Activated T-cell treated with anti-CD3 and anti-CD28 coated beads, Interleukin-2, amount 50 U/mL, for 4 hours (primary cell): ENCODE measurements at regions not wholly inside any gene's neighbourhood (a gene's known extent, or its start where the extent isn't known, plus 50 kb on each side); places are given as distances from the start of the nearest gene placed in this dataset.

Experiments
- ATAC-seq, 2 donors: fragments of 200-7000 bp; cut with Tn5 transposase; one replicate each; pipeline ENCODE4 v1.10.0; 2021
- DNase-seq: peaks from one replicate; pipeline ENCODE4 v3.0.0-alpha.2; 2020
- H3K27me3 Mint-ChIP-seq: one replicate; pipeline ENCODE4 v1.8.0; 2021; ENCODE audit warnings: low read depth, mixed read lengths
- H3K36me3 Mint-ChIP-seq: one replicate; pipeline ENCODE4 v1.8.0; 2022; ENCODE audit warnings: mixed read lengths; ENCODE audit not compliant: insufficient read depth
- H3K4me1 Mint-ChIP-seq: one replicate; pipeline ENCODE4 v1.8.0; 2021; ENCODE audit warnings: low read depth, mixed read lengths
- H3K4me3 Mint-ChIP-seq: one replicate; pipeline ENCODE4 v1.8.0; 2021; ENCODE audit warnings: mild to moderate bottlenecking, moderate library complexity, mixed read lengths
- H3K9me3 Mint-ChIP-seq: one replicate; pipeline ENCODE4 v1.8.0; 2021; ENCODE audit warnings: mixed read lengths

- H3K27me3 Mint-ChIP-seq: peaks cover 4% of the 10 kb centered on the region
- H3K4me3 Mint-ChIP-seq: no peak overlapping the region
Measured at GRCh38 chr1:87182611-87183010, 146.1 kb upstream of the LMO4 start.

GRCh38 chr1:87185077-87185476 is 143.6 kb upstream of the LMO4 start:
- peaks cover 4% of the 10 kb centered on the region for H3K27me3 Mint-ChIP-seq
- H3K36me3 Mint-ChIP-seq: no peaks in the 10 kb centered on the region
- H3K4me3 Mint-ChIP-seq: no peak overlapping the region
- no peak for DNase-seq
- ATAC-seq: no peak
- no peaks in the 10 kb centered on the region for H3K9me3 Mint-ChIP-seq
- H3K4me1 Mint-ChIP-seq: no peaks in the 10 kb centered on the region

More at GRCh38 chr1:87182611-87183010, 146.1 kb upstream of the LMO4 start:
- no peak for ATAC-seq
- Mint-ChIP-seq H3K9me3 (no peaks in the 10 kb centered on the region), H3K4me1 (no peaks in the 10 kb centered on the region), H3K36me3 (no peaks in the 10 kb centered on the region)
- DNase-seq: no peak

- H3K4me3 Mint-ChIP-seq: no peak overlapping the region
- DNase-seq: no peak
Measured at GRCh38 chr1:87186346-87186745, 142.3 kb upstream of the LMO4 start.

GRCh38 chr1:87188640-87189039 is 140.0 kb upstream of the LMO4 start:
- Mint-ChIP-seq H3K36me3 (no peaks in the 10 kb centered on the region), H3K27me3 (peaks cover 8% of the 10 kb centered on the region)

More at GRCh38 chr1:87186346-87186745, 142.3 kb upstream of the LMO4 start:
- no peak for ATAC-seq
- Mint-ChIP-seq H3K4me1 (no peaks in the 10 kb centered on the region), H3K36me3 (no peaks in the 10 kb centered on the region), H3K27me3 (peaks cover 6% of the 10 kb centered on the region), H3K9me3 (no peaks in the 10 kb centered on the region)

GRCh38 chr1:87190402-87190801 is 138.3 kb upstream of the LMO4 start:
- peaks cover 6% of the 10 kb centered on the region for H3K27me3 Mint-ChIP-seq
- no peaks in the 10 kb centered on the region for H3K4me1 Mint-ChIP-seq
- no peak for ATAC-seq

More at GRCh38 chr1:87188640-87189039, 140.0 kb upstream of the LMO4 start:
- H3K4me1 Mint-ChIP-seq: no peaks in the 10 kb centered on the region
- no peaks in the 10 kb centered on the region for H3K9me3 Mint-ChIP-seq
- ATAC-seq (no peak), DNase-seq (no peak)
- no peak overlapping the region for H3K4me3 Mint-ChIP-seq

GRCh38 chr1:87191646-87192045 is 137.0 kb upstream of the LMO4 start:
- H3K36me3 Mint-ChIP-seq: peaks cover 2% of the 10 kb centered on the region
- DNase-seq: no peak
- H3K4me1 Mint-ChIP-seq: no peaks in the 10 kb centered on the region
- no peak for ATAC-seq
- H3K4me3 Mint-ChIP-seq: no peak overlapping the region
- peaks cover 6% of the 10 kb centered on the region for H3K27me3 Mint-ChIP-seq
- peaks cover 7% of the 10 kb centered on the region for H3K9me3 Mint-ChIP-seq

More at GRCh38 chr1:87190402-87190801, 138.3 kb upstream of the LMO4 start:
- Mint-ChIP-seq H3K36me3 (peaks cover 2% of the 10 kb centered on the region), H3K4me3 (no peak overlapping the region), H3K9me3 (peaks cover 7% of the 10 kb centered on the region)
- DNase-seq: no peak

GRCh38 chr1:87194271-87194774 is 134.4 kb upstream of the LMO4 start:
- Mint-ChIP-seq H3K4me3 (no peak overlapping the region), H3K36me3 (peaks cover 2% of the 10 kb centered on the region), H3K27me3 (peaks cover 14% of the 10 kb centered on the region), H3K4me1 (no peaks in the 10 kb centered on the region), H3K9me3 (peaks cover 7% of the 10 kb centered on the region)
- ATAC-seq (no peak), DNase-seq (no peak)

- Mint-ChIP-seq H3K27me3 (peaks cover 18% of the 10 kb centered on the region), H3K36me3 (peaks cover 2% of the 10 kb centered on the region), H3K4me3 (no peak overlapping the region), H3K4me1 (no peaks in the 10 kb centered on the region), H3K9me3 (peaks cover 7% of the 10 kb centered on the region)
- no peak for DNase-seq
- ATAC-seq: no peak
Measured at GRCh38 chr1:87194856-87195255, 133.8 kb upstream of the LMO4 start.

GRCh38 chr1:87196110-87196827 is 132.4 kb upstream of the LMO4 start:
- Mint-ChIP-seq H3K36me3 (peaks cover 2% of the 10 kb centered on the region), H3K4me3 (no peak overlapping the region), H3K9me3 (peaks cover 7% of the 10 kb centered on the region), H3K27me3 (peaks cover 26% of the 10 kb centered on the region), H3K4me1 (no peaks in the 10 kb centered on the region)
- no peak for ATAC-seq
- DNase-seq: no peak

GRCh38 chr1:87197156-87197555 is 131.5 kb upstream of the LMO4 start:
- no peak for DNase-seq
- Mint-ChIP-seq H3K4me1 (peaks cover 1% of the 10 kb centered on the region), H3K36me3 (peaks cover 2% of the 10 kb centered on the region), H3K9me3 (peaks cover 7% of the 10 kb centered on the region), H3K4me3 (no peak overlapping the region), H3K27me3 (peaks cover 30% of the 10 kb centered on the region)
- ATAC-seq: no peak

GRCh38 chr1:87197641-87198040 is 131.0 kb upstream of the LMO4 start:
- ATAC-seq (no peak), DNase-seq (no peak)
- peaks cover 32% of the 10 kb centered on the region for H3K27me3 Mint-ChIP-seq
- H3K4me3 Mint-ChIP-seq: no peak overlapping the region
- H3K36me3 Mint-ChIP-seq: peaks cover 2% of the 10 kb centered on the region
- peaks cover 4% of the 10 kb centered on the region for H3K4me1 Mint-ChIP-seq
- peaks cover 7% of the 10 kb centered on the region for H3K9me3 Mint-ChIP-seq

GRCh38 chr1:87200875-87201638 is 127.6 kb upstream of the LMO4 start:
- Mint-ChIP-seq H3K4me1 (peaks cover 7% of the 10 kb centered on the region), H3K4me3 (no peak overlapping the region), H3K27me3 (peaks cover 33% of the 10 kb centered on the region), H3K9me3 (no peaks in the 10 kb centered on the region), H3K36me3 (no peaks in the 10 kb centered on the region)
- no peak for ATAC-seq
- no peak for DNase-seq

GRCh38 chr1:87201768-87202167 is 126.9 kb upstream of the LMO4 start:
- DNase-seq (no peak), ATAC-seq (no peak)
- H3K27me3 Mint-ChIP-seq: peaks cover 36% of the 10 kb centered on the region
- H3K9me3 Mint-ChIP-seq: no peaks in the 10 kb centered on the region
- no peaks in the 10 kb centered on the region for H3K36me3 Mint-ChIP-seq
- H3K4me3 Mint-ChIP-seq: no peak overlapping the region
- H3K4me1 Mint-ChIP-seq: peaks cover 7% of the 10 kb centered on the region

- H3K27me3 Mint-ChIP-seq: peaks cover 32% of the 10 kb centered on the region
- H3K36me3 Mint-ChIP-seq: no peaks in the 10 kb centered on the region
- DNase-seq: no peak
- ATAC-seq: no peak
- no peaks in the 10 kb centered on the region for H3K9me3 Mint-ChIP-seq
- peaks cover 7% of the 10 kb centered on the region for H3K4me1 Mint-ChIP-seq
- H3K4me3 Mint-ChIP-seq: no peak overlapping the region
Measured at GRCh38 chr1:87202451-87202850, 126.2 kb upstream of the LMO4 start.
